OCI-LY3 (cell line): ENCODE measurements at regions not wholly inside any gene's neighbourhood (a gene's known extent, or its start where the extent isn't known, plus 50 kb on each side); places are given as distances from the start of the nearest gene placed in this dataset.

Experiments used
- EZH2phosphoT487 ChIP-seq: fragments of 200-600 bp; shearing (Covaris generic); IDR thresholded peaks from 2 replicates; pipeline ENCODE4 v1.6.1; 2018; ENCODE audit warnings: antibody characterized with exemption, mixed run types, low read depth
- TF ChIP-seq, protein P1 (sequence below): fragments of 200-600, 300-600 bp; sonication (generic); IDR thresholded peaks from 2 replicates; pipeline ENCODE4 v1.5.1; 2014; ENCODE audit warnings: antibody characterized with exemption, low read length, low read depth

DNA sequence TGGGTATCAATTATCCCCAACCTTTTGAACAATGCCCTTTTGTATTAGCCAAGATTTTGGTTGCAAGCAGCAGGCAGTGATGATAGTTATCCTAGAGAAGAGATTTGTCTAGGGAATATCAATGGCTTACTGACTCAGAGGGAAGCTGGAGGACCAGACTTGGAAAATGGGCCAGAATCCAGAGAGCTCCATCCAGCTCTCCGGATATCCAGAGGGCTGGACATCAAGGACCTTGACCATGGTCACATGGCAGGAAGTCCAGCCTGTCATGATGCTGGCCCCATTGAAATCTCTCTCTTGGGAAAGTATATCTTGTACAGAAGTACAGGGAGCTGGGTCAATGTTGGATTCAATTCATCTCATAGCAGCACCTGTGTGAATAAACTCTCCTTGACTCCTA lies 148.5 kb upstream of the PDZRN3 start:
- TF ChIP-seq, protein P1, sequence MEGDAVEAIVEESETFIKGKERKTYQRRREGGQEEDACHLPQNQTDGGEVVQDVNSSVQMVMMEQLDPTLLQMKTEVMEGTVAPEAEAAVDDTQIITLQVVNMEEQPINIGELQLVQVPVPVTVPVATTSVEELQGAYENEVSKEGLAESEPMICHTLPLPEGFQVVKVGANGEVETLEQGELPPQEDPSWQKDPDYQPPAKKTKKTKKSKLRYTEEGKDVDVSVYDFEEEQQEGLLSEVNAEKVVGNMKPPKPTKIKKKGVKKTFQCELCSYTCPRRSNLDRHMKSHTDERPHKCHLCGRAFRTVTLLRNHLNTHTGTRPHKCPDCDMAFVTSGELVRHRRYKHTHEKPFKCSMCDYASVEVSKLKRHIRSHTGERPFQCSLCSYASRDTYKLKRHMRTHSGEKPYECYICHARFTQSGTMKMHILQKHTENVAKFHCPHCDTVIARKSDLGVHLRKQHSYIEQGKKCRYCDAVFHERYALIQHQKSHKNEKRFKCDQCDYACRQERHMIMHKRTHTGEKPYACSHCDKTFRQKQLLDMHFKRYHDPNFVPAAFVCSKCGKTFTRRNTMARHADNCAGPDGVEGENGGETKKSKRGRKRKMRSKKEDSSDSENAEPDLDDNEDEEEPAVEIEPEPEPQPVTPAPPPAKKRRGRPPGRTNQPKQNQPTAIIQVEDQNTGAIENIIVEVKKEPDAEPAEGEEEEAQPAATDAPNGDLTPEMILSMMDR = no peak
- TF ChIP-seq EZH2phosphoT487 = no peak
